Hepatocyte (in vitro differentiated cells): ENCODE measurements at regions not wholly inside any gene's neighbourhood (a gene's known extent, or its start where the extent isn't known, plus 50 kb on each side); places are given as distances from the start of the nearest gene placed in this dataset.
A peak's percentile ranks its signal among the peaks of the same experiment; 100 is the strongest.

Source experiments
- DNase-seq: peaks from one replicate; pipeline ENCODE4 v3.0.0-alpha.2; 2016; ENCODE audit warnings: low spot score
- H2AFZ ChIP-seq: fragments of 200-600 bp; sonication (generic); 2 replicates; pipeline ENCODE4 v1.6.0; 2016; ENCODE audit warnings: antibody characterized with exemption, mild to moderate bottlenecking
- H3K27ac ChIP-seq: fragments of 200-600 bp; sonication (generic); 2 replicates; pipeline ENCODE4 v1.5.1; 2016; ENCODE audit warnings: mild to moderate bottlenecking
- H3K27me3 ChIP-seq: fragments of 200-600 bp; sonication (generic); 2 replicates; pipeline ENCODE4 v1.6.1; 2016
- H3K36me3 ChIP-seq: fragments of 200-600 bp; sonication (generic); replicated peaks from 2 replicates; pipeline ENCODE4 v1.5.1; 2016; ENCODE audit warnings: low read depth; ENCODE audit not compliant: insufficient read depth
- H3K4me1 ChIP-seq: fragments of 200-600 bp; sonication (generic); 2 replicates; pipeline ENCODE4 v1.5.1; 2016; ENCODE audit warnings: mild to moderate bottlenecking, moderate library complexity; ENCODE audit not compliant: insufficient read depth
- H3K4me2 ChIP-seq: fragments of 200-600 bp; sonication (generic); 2 replicates; pipeline ENCODE4 v1.6.0; 2016
- H3K4me3 ChIP-seq: fragments of 200-600 bp; sonication (generic); 2 replicates; pipeline ENCODE4 v1.5.1; 2016; ENCODE audit warnings: mild to moderate bottlenecking
- H3K79me2 ChIP-seq: fragments of 200-600 bp; sonication (generic); 2 replicates; pipeline ENCODE4 v1.6.0; 2017; ENCODE audit warnings: mild to moderate bottlenecking
- H3K9me2 ChIP-seq: fragments of 200-600 bp; sonication (generic); replicated peaks from 2 replicates; pipeline ENCODE4 v1.6.0; 2017; ENCODE audit warnings: mild to moderate bottlenecking; ENCODE audit not compliant: insufficient read depth
- H3K9me3 ChIP-seq: fragments of 200-600 bp; sonication (generic); 2 replicates; pipeline ENCODE4 v1.5.1; 2016; ENCODE audit warnings: low read depth, mild to moderate bottlenecking
- H4K20me1 ChIP-seq: fragments of 200-600 bp; sonication (generic); 2 replicates; pipeline ENCODE4 v1.6.0; 2016; ENCODE audit warnings: mild to moderate bottlenecking; ENCODE audit not compliant: insufficient read depth, poor library complexity, severe bottlenecking
- EZH2 ChIP-seq: fragments of 200-600 bp; sonication (generic); IDR thresholded peaks from 2 replicates; pipeline ENCODE4 v1.6.1; 2016; ENCODE audit warnings: antibody characterized with exemption, mild to moderate bottlenecking, borderline replicate concordance
- EZH2phosphoT487 ChIP-seq: fragments of 200-600 bp; sonication (generic); IDR thresholded peaks from one replicate; pipeline ENCODE4 v1.6.1; 2018; ENCODE audit warnings: antibody characterized with exemption, mild to moderate bottlenecking, low read depth, moderate library complexity; ENCODE audit not compliant: unreplicated experiment, severe bottlenecking
- WGBS: methylation state at CpG from one replicate; pipeline ENCODE4 v1.1.6; 2016; ENCODE audit warnings: low lambda C conversion rate; ENCODE audit errors: missing lambda C conversion rate; 5-methylcytosine and 5-hydroxymethylcytosine counted together
- TF ChIP-seq, protein P1 (sequence below): fragments of 200-600 bp; sonication (generic); IDR thresholded peaks from 2 replicates; pipeline ENCODE4 v1.5.1; 2016; ENCODE audit warnings: antibody characterized with exemption, mild to moderate bottlenecking; ENCODE audit not compliant: poor library complexity

DNA sequence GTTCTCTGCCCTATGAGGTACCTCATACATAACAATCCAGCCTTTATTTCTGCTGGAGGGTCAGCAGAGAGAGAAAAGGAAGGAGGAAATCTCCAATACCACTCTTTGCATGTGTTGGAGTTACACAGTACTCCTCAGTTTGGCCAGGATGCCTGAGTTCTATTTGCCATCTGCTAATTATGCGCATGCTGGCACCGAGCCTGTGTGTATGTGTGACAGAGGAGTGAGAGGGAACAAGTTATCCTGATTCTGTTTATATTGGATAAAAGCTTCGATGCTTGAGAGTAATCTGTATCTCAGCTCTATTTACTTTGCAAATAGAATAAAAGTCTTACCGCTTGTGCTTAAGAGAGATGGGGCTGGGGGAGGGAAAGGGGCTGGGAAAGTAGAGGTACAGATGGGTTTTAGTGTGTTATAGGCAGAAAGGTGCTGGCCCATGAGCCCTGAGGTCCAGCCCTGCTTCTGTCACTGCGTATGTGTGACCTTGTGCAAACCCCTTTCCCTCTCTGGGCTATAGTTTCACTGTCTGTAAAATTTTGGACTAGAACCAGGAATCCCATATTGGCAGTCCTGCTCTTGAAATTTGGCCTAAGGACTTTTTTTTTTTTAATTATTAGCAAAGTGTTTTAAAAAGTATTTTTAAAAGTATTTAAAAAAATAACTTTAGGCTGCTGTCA lies 54.5 kb upstream of the PLXNA2 start:
- Histone ChIP-seq H4K20me1 (no peaks in the 10 kb centered on the region), H3K4me3 (no peak overlapping the region), H2AFZ (no peak overlapping the region), H3K4me2 (no peak overlapping the region), H3K27me3 (no peaks in the 10 kb centered on the region), H3K4me1 (peaks cover 8% of the 10 kb centered on the region), H3K9me2 (no peaks in the 10 kb centered on the region), H3K27ac (no peak overlapping the region), H3K36me3 (no peaks in the 10 kb centered on the region), H3K9me3 (no peaks in the 10 kb centered on the region), H3K79me2 (no peaks in the 10 kb centered on the region)
- TF ChIP-seq EZH2 = no peak
- no peak for TF ChIP-seq EZH2phosphoT487
- TF ChIP-seq, protein P1, sequence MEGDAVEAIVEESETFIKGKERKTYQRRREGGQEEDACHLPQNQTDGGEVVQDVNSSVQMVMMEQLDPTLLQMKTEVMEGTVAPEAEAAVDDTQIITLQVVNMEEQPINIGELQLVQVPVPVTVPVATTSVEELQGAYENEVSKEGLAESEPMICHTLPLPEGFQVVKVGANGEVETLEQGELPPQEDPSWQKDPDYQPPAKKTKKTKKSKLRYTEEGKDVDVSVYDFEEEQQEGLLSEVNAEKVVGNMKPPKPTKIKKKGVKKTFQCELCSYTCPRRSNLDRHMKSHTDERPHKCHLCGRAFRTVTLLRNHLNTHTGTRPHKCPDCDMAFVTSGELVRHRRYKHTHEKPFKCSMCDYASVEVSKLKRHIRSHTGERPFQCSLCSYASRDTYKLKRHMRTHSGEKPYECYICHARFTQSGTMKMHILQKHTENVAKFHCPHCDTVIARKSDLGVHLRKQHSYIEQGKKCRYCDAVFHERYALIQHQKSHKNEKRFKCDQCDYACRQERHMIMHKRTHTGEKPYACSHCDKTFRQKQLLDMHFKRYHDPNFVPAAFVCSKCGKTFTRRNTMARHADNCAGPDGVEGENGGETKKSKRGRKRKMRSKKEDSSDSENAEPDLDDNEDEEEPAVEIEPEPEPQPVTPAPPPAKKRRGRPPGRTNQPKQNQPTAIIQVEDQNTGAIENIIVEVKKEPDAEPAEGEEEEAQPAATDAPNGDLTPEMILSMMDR = no peak
- DNase-seq = no peak
- WGBS = 49% methylated on average over 5 of the region's 5 CpGs

DNA sequence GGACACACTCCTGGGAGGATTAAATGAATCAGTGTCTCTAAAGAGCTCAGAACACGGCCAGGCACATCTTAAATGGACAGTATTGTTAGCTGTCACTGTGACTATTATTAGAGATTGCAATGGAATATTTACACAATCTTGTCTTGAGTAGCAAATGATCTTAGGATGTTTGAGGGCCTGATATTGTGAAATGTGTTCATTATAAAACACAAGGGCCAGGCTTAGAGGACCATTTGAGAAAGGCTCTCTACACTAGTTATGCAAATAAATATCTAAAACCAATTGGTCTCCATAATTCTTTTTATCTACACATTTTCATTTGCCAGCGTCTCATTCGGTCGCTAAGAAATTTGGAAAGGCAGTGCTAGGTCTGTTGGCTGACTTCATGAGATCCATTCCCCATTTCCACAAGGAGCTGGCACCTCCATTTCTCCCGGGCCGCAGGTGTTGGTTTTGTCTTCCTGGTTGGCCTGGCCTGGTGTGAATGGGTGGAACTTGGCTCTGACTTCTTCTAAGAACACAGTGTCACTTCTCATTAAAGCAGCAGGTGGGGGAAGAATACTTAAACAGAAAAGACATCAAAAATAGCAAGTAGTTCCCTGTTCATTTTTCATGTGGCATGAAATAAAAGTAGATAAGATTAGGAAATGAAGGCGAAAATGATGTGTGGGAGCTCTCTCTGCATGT lies 56.0 kb upstream of the PLXNA2 start:
- DNase-seq = no peak
- TF ChIP-seq, protein P1 = no peak
- TF ChIP-seq EZH2phosphoT487 (no peak), EZH2 (no peak)
- H3K4me1 ChIP-seq = peaks cover 8% of the 10 kb centered on the region

DNA sequence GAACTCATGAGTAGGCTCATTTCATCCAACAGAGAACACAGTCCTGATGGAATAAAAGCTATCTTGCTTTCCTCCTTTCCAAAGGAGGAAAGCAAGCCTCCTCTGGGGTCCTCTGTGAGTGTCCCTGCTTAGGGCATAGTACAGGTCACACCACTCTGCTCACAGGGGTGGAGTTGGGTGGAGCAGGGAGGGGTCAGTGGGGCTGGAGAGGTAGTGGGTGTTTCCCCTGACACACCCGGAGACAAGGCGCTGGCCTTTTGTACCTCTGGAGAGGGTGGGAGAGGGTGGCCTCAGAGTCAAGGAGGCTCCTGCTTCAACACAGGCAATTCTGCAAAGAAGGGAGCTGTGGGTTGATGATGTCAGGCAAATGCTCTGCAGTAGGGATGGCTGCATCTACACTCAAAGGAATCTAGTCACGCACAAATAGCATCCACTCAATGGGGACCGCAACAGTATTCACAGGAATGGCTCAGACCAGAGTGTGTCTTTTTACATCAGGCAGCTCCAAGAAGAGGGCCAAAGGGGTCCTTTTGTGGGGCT lies 58.6 kb upstream of the PLXNA2 start:
- Histone ChIP-seq H3K36me3 (no peaks in the 10 kb centered on the region), H3K4me2 (no peak overlapping the region), H3K4me3 (no peak overlapping the region), H3K79me2 (no peaks in the 10 kb centered on the region), H3K4me1 (peaks cover 8% of the 10 kb centered on the region), H3K27ac (no peak overlapping the region), H4K20me1 (no peaks in the 10 kb centered on the region), H3K27me3 (no peaks in the 10 kb centered on the region), H3K9me2 (no peaks in the 10 kb centered on the region), H3K9me3 (no peaks in the 10 kb centered on the region), H2AFZ (no peak overlapping the region)
- peak; percentile 8 for DNase-seq
- no peak for TF ChIP-seq EZH2phosphoT487
- TF ChIP-seq EZH2 = no peak
- TF ChIP-seq, protein P1 = no peak
- 87% methylated on average over 4 of the region's 4 CpGs for WGBS

More for the DNA sequence above, 56.0 kb upstream of the PLXNA2 start:
- H3K9me3 ChIP-seq = no peaks in the 10 kb centered on the region
- H3K27ac ChIP-seq = no peak overlapping the region
- no peaks in the 10 kb centered on the region for H3K36me3 ChIP-seq
- H2AFZ ChIP-seq = no peak overlapping the region
- no peak overlapping the region for H3K4me2 ChIP-seq
- no peaks in the 10 kb centered on the region for H3K9me2 ChIP-seq
- 95% methylated on average over 7 of the region's 7 CpGs for WGBS
- no peaks in the 10 kb centered on the region for H3K79me2 ChIP-seq
- H3K27me3 ChIP-seq = no peaks in the 10 kb centered on the region
- no peaks in the 10 kb centered on the region for H4K20me1 ChIP-seq
- H3K4me3 ChIP-seq = no peak overlapping the region
